Epithelial cell of proximal tubule (primary cell): ENCODE measurements at regions not wholly inside any gene's neighbourhood (a gene's known extent, or its start where the extent isn't known, plus 50 kb on each side); places are given as distances from the start of the nearest gene placed in this dataset.

Experiments used
- DNase-seq: peaks from one replicate; pipeline ENCODE4 v3.0.0-alpha.2; 2011; ENCODE audit warnings: low read depth
- H3K4me3 ChIP-seq: 2 replicates; pipeline ENCODE4 v1.5.1; 2011; ENCODE audit warnings: low read depth, mild to moderate bottlenecking, low read length
- CTCF ChIP-seq: conservative IDR thresholded peaks from 2 replicates; pipeline ENCODE4 v1.5.1; 2012; ENCODE audit warnings: low read depth, mild to moderate bottlenecking, low read length

- H3K4me3 ChIP-seq = no peak overlapping the region
- no peak for TF ChIP-seq CTCF
- DNase-seq = no peak
These were observed 99.5 kb upstream of the NKX1-1 start for GRCh38 chr4:1505511-1506460.

DNA sequence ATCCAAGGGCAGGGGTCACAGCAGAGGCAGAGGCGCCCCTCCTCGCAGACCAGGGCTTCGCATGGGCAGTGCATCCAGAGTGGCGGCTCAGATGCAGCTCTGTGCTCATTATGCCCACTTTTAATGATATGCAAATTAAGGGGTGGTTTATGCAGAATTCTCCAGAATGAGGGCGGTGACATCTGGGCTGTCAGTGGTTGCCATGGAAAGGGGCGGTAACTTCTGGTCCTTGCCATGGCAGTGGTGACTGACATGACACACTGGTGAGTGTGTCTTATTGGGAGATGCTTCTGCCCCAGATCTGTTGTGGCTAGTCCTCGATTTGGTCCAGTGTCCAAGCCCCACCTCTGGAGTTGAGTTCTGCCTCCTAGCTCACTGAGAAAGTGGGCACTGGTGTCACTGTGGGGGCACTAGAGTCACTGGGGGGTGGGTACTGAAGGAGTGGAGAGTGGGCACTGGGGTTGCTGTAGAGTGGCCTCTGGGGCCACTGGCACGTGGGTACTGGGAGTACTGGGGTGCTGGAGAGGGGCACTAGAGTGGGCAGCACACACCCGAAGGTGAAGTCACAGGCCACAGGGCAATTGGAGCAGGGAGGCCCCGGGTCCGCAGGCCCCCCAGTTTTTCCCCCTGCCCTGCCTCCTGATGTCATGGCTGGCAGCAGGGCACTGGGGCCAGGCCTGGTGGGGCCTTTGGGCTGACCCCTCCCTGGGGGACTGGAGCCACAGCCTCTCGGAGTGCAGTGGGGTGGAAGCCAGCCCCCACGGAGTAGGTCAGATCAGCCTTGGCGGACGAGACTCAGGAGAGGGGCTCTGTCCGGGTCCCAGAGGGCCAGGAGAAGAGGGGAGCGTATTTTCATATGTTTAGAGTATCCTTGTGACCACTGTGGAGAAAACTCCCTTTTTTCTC is 98.6 kb upstream of the NKX1-1 start:
- H3K4me3 ChIP-seq = no peak overlapping the region
- no peak for DNase-seq
- no peak for TF ChIP-seq CTCF

GRCh38 chr4:1503583-1504471 is 97.6 kb upstream of the NKX1-1 start:
- H3K4me3 ChIP-seq = no peak overlapping the region
- no peak for TF ChIP-seq CTCF
- DNase-seq = no peak

DNA sequence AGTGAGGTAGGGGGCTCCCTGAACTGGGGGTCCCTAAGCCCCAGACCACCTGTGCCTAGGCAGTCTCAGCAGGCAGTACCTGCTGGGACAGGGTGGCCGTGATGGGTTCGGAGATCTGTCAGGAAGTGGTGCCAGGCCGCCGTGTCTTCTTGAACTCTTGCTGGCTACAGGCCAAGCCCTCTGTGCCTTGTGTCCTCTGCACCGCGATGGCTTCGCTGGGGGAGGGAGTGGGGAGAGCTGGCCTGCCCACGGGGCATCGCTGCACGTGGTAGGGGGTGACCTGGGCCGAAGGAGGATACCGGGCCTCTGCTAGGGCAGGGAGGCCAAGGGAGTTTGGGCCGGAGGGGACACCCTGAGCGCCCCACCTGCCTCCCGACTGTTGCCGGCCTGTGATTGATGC is 96.7 kb upstream of the NKX1-1 start:
- no peak for TF ChIP-seq CTCF
- H3K4me3 ChIP-seq = no peak overlapping the region
- no peak for DNase-seq

- no peak for DNase-seq
- no peak for TF ChIP-seq CTCF
- no peak overlapping the region for H3K4me3 ChIP-seq
These were observed 96.3 kb upstream of the NKX1-1 start for GRCh38 chr4:1502501-1502886.

- no peak for TF ChIP-seq CTCF
- H3K4me3 ChIP-seq = no peak overlapping the region
- no peak for DNase-seq
These were observed 95.7 kb upstream of the NKX1-1 start for GRCh38 chr4:1501754-1502500.
